Hematopoietic multipotent progenitor cell (in vitro differentiated cells): ENCODE measurements at regions not wholly inside any gene's neighbourhood (a gene's known extent, or its start where the extent isn't known, plus 50 kb on each side); places are given as distances from the start of the nearest gene placed in this dataset.
A peak's percentile ranks its signal among the peaks of the same experiment; 100 is the strongest.

Source experiments
- DNase-seq, 3 donors: peaks; one replicate each; pipeline ENCODE4 v3.0.0-alpha.2; 2011 to 2015; ENCODE audit warnings: low read depth in 2 of 3, low spot score in 2 of 3

- DNase-seq: no peak
These were observed 52.7 kb upstream of the PELI1 start for GRCh38 chr2:64196963-64197362.

DNA sequence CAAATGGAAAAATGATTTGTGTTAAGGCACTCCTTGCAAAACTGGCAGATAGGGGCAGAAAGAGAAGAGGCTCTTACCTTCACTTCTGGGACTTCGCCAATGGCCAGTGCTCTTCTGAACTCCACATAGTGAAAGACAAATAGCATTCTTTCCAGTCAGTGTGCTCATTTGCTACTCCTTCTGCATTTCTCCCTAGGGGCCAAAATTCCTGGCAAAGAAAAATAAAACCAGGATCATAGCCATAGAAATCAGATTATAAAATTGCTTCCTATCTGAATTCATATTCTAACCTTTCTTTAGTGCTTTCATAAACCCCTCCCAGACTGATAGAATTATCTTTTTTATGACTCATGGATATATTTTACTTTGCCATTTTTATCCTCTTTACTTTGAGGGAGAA lies 56.9 kb upstream of the PELI1 start:
- DNase-seq: no peak

DNA sequence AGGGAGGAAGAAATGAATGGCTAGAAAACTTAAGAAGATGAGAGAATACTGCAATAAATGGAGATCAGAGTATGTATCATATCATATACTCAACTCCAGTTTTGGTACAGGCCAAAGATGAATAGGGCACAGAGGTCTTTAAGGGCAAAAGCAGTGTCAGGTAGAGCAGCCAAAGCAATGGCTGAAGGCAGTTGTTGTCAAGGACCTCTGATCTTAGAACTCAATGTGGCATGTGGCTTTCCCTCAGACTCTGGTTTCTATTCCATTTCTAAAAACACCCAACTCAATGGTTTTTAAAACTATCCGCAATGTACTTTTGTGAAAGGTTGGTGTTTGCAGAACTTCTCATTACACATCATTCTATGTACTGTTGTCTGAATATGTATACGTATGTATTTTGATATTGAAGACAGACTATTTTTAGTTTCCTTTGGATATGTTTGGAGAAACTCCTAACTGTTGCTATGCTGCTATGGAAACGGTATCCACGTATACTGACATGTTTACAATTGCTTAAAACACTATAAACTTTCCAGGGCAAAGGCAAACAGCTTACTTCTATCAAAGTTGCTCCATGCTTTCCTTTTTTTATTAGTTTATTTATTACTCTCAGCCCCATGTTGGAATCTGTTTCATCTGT lies 58.1 kb upstream of the PELI1 start:
- peak in 2 of 3 donors; percentile 18 to 42 for DNase-seq

DNA sequence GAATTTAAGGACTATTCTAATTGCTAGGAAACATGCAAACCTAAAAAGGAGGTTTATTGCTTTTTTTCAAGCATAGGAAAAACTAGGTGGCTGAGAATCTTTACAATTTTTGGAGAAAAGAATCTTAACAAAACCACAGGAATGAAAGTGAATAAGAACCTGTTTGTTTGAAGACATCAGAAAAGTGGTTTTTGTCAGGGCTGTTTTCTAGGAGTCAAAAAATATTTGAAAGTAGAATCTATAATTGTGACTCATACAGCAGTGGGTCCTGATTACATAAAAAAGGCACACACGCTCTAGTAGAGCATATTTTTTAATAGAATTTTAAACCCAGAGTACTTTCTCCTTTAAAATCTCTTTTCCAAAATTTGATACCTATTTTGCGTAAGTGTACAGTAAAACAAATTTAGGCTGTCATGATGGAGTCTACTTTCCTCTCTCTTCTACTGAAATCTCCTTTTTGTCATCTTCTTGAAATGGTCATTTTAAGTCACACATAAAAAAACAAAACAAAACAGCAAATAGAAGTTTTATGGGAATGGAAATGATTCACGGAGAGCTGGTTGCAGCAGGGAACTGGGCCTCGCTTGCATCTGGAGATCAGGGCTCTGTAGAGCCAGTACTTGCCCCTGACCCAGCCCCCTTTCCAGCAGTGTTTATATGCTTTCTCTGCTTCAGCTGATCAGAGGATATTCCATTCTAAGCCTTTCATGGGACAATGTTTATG lies 59.1 kb upstream of the PELI1 start:
- DNase-seq: no peak

DNA sequence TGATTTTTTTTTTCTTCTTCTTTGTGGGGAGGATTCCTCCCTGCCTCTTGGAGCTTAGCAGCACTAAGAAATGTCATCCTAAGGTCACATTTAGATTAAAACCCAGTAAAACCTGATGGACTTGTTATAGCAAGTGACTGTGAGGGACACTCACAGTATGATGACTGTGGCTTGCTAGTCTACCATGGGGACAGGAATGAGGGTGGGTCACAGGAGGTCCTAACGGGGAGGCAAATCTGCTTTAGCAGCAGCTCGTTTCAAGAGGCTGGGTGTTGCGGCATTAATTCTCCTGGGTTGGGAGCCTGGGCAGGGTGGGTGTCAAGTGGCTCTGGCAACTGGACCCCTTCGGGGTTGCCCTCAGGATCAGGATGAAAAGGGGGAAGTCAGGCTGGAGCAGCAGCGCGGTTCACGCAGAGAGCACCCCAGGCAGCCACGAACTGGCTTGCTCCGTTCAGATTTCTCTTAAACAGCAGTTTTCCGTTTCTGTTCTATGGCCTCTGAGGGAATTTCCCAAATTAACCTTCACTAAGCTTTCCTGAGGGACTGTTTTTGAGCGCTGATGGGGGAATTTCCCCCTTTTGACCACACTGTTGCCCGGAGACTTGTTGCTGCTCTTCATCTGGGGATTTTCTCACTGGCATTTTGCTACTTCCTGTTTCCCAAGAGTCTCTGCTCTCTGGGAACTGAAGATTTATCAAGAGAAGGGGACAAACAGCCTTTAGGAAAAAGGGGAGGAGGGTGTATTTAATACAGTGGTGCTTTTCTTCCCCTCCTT lies 59.8 kb upstream of the PELI1 start:
- DNase-seq: peak; percentile 33 to 66 (median 47)

DNA sequence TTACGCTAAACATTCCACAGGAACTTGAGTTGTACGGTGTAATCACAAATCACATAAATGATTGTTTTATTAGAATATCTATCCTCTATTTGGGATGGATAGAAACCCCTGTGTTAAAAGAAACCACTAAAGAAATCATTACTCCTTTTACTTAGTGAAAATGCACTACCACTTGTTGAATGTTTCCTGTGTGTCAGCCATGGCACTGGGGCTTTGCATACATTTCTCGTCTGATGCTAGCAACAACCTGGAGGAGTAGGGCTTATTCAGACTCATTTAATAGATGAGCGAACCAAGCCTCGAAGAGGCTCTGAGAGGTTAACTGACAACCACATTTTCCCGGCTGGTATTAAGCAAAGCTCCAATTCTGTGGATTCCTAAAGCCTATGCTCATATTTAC lies 60.5 kb upstream of the PELI1 start:
- DNase-seq: no peak

- DNase-seq: no peak
These were observed 61.2 kb upstream of the PELI1 start for GRCh38 chr2:64205415-64205814.

DNA sequence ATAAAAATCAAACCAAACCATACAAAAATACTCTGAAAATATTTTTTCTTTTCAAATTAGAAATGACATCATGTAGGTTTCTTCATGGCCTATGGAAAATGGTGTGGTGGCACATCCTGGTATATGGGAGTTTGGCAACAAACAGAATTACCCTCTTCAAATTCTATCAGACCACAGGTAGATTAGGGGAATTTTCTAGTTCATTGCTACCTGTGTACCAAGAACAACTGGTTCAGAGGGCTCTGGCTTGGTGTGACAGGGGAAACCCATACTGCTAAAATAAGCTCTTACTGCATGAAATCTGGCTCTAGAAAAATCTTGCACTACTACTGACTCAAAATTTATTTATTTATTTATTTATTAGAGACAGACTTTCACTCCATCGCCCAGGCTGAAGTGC lies 63.4 kb upstream of the PELI1 start:
- no peak for DNase-seq

DNA sequence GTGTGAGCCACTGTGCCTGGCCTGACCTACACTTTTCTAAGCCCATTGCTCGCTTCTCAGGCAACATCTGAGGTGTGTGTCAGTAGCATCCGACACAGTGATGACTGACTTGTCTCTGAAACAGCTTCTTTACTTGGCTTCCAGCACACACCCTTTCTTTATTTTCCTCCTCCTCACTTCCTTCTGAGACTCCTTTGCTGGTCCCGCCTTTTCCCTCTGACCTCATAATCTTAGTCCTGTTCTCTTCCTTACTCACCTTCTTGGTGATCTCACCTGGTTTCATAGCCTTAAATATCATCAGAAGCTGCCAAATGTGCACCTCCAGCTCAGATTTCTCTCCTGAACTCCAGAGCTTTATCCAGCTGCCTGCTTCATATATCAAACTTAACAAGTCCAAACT lies 66.6 kb upstream of the PELI1 start:
- no peak for DNase-seq

DNA sequence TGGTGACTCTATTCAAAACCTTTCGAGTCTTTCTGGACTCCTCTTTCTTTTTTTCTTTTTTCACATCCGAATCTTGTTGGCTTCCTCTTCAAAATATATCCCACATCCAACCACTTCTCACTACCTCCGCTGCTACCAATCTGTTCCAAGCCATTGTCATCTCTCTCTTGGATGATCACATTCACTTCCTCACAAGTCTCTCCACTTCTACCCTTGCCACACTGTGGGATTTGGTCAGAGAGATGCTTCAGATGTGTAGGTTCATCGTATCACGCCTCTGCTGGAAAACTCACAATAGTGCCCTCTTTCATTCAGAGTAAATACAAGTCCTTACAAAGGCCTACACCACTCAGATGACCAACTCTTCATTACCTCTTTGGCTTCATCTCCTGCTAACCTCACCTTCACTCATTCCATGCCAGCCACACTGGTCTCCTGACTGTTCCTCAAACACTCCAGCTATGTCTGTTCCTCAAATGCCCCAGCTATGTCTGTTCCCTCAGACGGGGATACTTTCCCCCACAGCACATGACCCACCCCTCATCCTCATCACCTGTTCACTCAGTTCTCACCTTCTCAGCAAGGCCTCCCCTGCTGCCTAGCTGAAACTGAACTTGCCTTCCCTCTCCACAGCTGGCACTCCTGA lies 67.2 kb upstream of the PELI1 start:
- no peak for DNase-seq

DNA sequence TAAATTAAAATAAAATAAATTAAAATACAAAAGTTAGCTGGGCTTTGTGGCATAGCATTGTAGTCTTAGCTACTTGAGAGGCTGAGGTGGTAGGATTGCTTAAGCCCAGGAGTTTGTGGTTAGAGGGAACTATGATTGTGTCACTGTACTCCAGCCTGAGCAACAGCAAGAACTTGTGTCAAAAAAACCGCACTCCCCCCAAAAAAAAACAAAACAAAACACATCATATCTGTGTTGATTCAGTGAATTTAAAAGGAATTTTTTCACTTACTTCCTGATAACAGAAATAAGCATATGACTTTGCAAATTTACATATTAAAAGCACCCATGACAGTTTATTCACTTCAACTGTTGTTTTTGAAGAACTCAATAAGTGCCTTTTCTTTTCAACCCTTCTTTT lies 68.1 kb upstream of the PELI1 start:
- peak in 2 of 3 donors; percentile 78 to 86 for DNase-seq

DNA sequence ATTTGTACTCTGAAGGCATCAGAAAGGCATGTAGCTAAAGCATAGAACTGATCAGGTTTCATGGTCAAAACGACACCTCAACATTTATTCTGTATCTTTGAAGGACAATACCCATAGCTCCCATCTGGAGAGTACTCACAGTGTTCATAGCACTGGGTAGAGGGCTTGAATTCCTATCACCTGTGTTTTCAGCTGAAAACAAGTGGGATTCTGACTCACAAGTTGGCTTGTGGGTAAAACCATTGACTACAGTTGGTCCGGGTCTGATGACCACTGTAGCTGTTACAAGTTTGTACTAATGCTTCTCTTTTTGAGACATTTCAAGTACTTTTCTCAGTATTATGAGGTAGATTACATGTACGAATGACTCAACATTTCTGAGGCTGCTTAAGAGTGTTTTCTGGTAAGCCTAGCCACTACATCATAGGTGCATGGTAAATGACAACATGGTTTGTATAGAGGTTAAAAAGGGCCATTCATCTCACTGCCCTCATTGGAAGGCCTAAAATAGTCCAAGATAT lies 68.6 kb upstream of the PELI1 start:
- DNase-seq: peak in 2 of 3 donors; percentile 36 to 68

GRCh38 chr2:64213532-64214275 lies 69.5 kb upstream of the PELI1 start:
- DNase-seq: no peak

DNA sequence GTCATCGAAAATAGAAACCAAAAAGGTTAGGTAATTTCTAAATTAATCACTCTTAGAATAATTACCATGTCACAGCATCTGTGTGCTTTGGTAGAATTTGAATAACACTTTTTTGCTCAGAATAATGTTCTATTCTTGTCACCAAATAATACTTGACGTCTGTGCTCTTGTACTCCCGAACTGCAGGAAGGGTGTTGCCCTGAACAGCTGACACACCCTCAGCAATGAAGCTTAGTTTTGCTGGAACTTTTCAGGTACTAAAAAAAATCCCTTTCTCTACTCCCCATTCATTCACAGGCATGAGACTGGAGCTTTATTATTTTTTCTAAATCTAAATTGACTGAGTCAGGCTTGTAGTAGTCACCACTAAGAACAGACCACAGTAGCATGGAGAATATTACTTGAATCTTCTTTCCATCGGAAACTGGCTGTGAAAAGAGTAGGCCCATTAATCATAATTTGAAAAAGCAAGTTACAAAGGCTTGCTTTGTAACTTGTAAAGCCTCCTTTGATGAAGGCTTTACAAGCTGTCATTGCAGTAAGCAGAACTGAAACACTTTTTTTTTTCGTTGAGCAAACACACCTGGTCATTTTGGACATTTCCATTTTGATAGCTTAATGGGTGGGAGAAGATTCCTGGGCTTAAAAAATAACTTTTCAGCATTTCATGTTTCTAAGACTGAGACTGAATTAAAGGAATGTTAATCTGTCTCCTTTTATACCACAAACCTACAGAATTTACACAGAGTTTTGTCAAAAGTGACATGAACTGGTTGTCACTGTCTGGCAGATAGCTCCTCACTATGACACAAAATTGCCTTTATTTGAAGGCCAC lies 70.3 kb upstream of the PELI1 start:
- no peak for DNase-seq

DNA sequence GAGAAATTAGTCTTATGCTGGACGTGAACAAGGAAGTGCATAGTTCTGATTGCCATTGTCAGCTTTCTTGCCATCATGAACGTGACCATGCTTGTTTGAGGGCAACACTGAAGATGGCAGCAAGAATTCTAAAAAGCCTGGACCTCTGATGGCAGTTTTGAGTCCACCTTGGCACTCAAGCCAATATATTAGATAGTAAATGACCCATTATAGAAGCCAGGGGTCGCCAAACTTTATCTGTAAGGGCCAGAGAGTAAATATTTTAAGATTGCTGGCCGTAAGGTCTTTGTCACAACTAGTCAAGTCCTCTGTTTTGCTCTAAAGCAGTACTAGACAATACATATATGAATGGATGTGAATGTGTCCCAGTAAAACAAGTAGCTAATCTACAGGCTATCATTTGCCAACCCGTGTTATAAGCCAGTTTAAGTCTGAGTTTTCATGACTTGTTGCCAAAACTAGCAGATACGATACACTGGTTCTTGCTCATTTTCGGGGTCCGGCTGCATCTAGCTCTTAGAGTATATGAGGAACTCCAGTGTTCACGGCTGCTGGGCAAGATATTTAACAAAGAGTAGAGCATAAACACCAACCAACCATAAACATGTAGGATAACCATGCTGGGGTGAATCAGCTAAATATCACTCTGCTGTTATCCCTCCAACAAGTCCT lies 73.1 kb upstream of the PELI1 start:
- no peak for DNase-seq

DNA sequence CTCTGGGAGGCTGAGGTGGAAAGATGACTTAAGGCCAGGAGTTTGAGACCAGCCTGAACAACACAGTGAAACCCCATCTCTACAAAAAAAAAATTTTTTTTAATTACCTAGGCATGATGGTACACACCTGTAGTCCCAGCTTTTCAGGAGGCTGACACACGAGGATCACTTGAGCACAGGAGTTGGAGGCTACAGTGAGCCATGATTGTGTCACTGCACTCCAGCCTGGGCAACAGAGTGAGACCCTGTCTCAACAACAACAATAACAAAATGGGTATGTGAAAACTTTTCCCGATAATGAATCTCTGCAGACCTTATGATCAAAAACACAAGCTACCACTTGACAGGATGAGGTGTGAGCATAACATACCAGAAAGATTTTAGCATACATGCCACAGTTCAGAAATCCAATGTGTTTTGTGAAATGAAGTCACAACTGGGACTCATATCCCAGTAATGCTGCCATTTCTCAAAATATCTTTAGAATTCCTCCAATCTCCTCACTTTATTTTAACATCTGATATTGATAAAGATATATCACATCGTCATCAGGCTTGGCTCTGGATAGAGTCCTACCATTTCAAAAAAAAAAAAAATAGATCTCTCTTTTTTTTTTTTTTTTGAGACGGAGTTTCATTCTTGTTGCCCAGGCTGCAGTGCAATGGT lies 74.0 kb upstream of the PELI1 start:
- no peak for DNase-seq

DNA sequence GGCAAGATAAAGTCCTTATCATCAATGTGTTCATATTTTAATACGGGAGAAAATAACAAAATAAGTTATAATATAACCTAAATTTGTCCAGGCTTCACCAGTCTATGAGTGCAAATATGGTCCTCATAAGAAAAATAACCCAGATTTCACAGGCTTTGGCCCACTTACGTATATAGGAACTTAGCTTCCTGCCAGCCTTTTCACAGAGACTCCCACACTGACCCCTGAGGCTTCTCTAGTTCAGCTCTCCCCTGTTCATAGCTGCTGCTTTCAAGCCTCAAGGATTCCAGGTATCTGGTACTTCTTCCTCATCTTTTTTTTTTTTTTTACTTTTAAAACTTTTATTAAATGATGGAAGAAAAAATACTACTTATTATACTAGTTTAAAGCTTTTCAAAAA lies 74.9 kb upstream of the PELI1 start:
- DNase-seq: no peak

DNA sequence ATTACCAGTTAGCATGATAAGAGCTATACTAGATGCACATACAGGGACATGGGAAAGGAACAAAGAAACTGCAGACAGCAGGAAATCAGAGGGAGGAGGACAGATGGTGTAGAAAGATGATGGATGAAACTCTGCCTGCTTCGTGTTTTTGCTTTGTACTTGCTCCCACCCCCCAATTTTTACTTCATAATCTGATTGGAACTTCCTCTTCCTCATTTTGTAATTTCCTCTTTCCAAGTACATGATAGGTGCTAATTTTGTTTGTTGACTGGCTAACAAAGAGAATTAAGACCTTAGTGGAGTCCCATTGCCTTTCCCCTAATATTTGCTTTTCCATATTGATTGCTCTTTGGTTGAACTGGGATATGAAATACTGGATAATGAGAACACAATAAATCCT lies 76.0 kb upstream of the PELI1 start:
- DNase-seq: peak in 1 of 3 donors; percentile 45
